Loucy (cell line): ENCODE measurements at regions not wholly inside any gene's neighbourhood (a gene's known extent, or its start where the extent isn't known, plus 50 kb on each side); places are given as distances from the start of the nearest gene placed in this dataset.

Source experiments
- EZH2phosphoT487 ChIP-seq: fragments of 200-600 bp; IDR thresholded peaks from 2 replicates; pipeline ENCODE4 v1.6.1; 2018; ENCODE audit warnings: antibody characterized with exemption, mild to moderate bottlenecking, moderate library complexity, borderline replicate concordance
- TF ChIP-seq, protein P1 (sequence below): fragments of 200-600 bp; sonication (generic); conservative IDR thresholded peaks from 2 replicates; pipeline ENCODE4 v1.5.1; 2014; ENCODE audit warnings: mild to moderate bottlenecking, antibody characterized with exemption, low read length

- TF ChIP-seq, protein P1, sequence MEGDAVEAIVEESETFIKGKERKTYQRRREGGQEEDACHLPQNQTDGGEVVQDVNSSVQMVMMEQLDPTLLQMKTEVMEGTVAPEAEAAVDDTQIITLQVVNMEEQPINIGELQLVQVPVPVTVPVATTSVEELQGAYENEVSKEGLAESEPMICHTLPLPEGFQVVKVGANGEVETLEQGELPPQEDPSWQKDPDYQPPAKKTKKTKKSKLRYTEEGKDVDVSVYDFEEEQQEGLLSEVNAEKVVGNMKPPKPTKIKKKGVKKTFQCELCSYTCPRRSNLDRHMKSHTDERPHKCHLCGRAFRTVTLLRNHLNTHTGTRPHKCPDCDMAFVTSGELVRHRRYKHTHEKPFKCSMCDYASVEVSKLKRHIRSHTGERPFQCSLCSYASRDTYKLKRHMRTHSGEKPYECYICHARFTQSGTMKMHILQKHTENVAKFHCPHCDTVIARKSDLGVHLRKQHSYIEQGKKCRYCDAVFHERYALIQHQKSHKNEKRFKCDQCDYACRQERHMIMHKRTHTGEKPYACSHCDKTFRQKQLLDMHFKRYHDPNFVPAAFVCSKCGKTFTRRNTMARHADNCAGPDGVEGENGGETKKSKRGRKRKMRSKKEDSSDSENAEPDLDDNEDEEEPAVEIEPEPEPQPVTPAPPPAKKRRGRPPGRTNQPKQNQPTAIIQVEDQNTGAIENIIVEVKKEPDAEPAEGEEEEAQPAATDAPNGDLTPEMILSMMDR, result no peak
- TF ChIP-seq EZH2phosphoT487, result no peak
Measured at GRCh38 chr3:70743754-70744153, 431.3 kb upstream of the MDFIC2 start.
